Ishikawa (cell line): ENCODE measurements at regions not wholly inside any gene's neighbourhood (a gene's known extent, or its start where the extent isn't known, plus 50 kb on each side); places are given as distances from the start of the nearest gene placed in this dataset.

Source experiments
- CEBPB ChIP-seq: IDR thresholded peaks from 2 replicates; pipeline ENCODE4 v1.6.1; 2012
- CREB1 ChIP-seq: IDR thresholded peaks from 2 replicates; pipeline ENCODE4 v1.6.1; 2012; ENCODE audit warnings: low read depth
- EGR1 ChIP-seq: IDR thresholded peaks from 2 replicates; pipeline ENCODE4 v1.6.1; 2012
- EP300 ChIP-seq: IDR thresholded peaks from 2 replicates; pipeline ENCODE4 v1.6.1; 2012; ENCODE audit warnings: borderline replicate concordance
- NFIC ChIP-seq: IDR thresholded peaks from 2 replicates; pipeline ENCODE4 v1.6.1; 2012
- RAD21 ChIP-seq: IDR thresholded peaks from 2 replicates; pipeline ENCODE4 v1.6.1; 2012; ENCODE audit warnings: low read depth
- REST ChIP-seq: IDR thresholded peaks from 2 replicates; pipeline ENCODE4 v1.6.1; 2012; ENCODE audit warnings: low read depth, mild to moderate bottlenecking
- TAF1 ChIP-seq: IDR thresholded peaks from 2 replicates; pipeline ENCODE4 v1.6.1; 2012; ENCODE audit warnings: low read depth, mild to moderate bottlenecking
- ZBTB7A ChIP-seq: IDR thresholded peaks from 2 replicates; pipeline ENCODE4 v1.6.1; 2012; ENCODE audit warnings: low read depth
- TF ChIP-seq, protein P1 (sequence below): IDR thresholded peaks from 2 replicates; pipeline ENCODE4 v1.6.1; 2012
- TF ChIP-seq, protein P2 (sequence below): IDR thresholded peaks from 2 replicates; pipeline ENCODE4 v1.6.1; 2012

GRCh38 chr1:30273456-30273855 is 449.9 kb downstream of the MATN1 start:
- TF ChIP-seq EGR1 (no peak), RAD21 (no peak), CEBPB (no peak), TAF1 (no peak), CREB1 (no peak), REST (no peak), EP300 (no peak), ZBTB7A (no peak), NFIC (no peak)
- TF ChIP-seq, protein P1, sequence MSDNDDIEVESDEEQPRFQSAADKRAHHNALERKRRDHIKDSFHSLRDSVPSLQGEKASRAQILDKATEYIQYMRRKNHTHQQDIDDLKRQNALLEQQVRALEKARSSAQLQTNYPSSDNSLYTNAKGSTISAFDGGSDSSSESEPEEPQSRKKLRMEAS: no peak
- TF ChIP-seq, protein P2, sequence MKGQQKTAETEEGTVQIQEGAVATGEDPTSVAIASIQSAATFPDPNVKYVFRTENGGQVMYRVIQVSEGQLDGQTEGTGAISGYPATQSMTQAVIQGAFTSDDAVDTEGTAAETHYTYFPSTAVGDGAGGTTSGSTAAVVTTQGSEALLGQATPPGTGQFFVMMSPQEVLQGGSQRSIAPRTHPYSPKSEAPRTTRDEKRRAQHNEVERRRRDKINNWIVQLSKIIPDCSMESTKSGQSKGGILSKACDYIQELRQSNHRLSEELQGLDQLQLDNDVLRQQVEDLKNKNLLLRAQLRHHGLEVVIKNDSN: no peak
